Esophagus squamous epithelium (tissue), 4 donors: ENCODE measurements at regions not wholly inside any gene's neighbourhood (a gene's known extent, or its start where the extent isn't known, plus 50 kb on each side); places are given as distances from the start of the nearest gene placed in this dataset.

ENCODE experiments used
- POLR2A ChIP-seq, 4 donors: fragments of 450-650 bp; IDR thresholded peaks; one replicate each; pipeline ENCODE4 v1.6.1; 2017; ENCODE audit warnings: antibody characterized with exemption in 4 of 4, mild to moderate bottlenecking in 4 of 4, moderate library complexity in 3 of 4
- TF ChIP-seq, protein P1 (sequence below), 6 experiments: fragments of 450-650 bp in 4 of 6; fragments of 200-600 bp in 2 of 6; sonication (generic) in 2 of 6; IDR thresholded peaks; one replicate each; pipeline ENCODE4 v1.5.1; 2016 to 2019; ENCODE audit warnings: antibody characterized with exemption in 6 of 6, mild to moderate bottlenecking in 4 of 6, moderate library complexity in 4 of 6

GRCh38 chr2:10508038-10508437, 59.9 kb upstream of the ODC1 start:
- TF ChIP-seq, protein P1, sequence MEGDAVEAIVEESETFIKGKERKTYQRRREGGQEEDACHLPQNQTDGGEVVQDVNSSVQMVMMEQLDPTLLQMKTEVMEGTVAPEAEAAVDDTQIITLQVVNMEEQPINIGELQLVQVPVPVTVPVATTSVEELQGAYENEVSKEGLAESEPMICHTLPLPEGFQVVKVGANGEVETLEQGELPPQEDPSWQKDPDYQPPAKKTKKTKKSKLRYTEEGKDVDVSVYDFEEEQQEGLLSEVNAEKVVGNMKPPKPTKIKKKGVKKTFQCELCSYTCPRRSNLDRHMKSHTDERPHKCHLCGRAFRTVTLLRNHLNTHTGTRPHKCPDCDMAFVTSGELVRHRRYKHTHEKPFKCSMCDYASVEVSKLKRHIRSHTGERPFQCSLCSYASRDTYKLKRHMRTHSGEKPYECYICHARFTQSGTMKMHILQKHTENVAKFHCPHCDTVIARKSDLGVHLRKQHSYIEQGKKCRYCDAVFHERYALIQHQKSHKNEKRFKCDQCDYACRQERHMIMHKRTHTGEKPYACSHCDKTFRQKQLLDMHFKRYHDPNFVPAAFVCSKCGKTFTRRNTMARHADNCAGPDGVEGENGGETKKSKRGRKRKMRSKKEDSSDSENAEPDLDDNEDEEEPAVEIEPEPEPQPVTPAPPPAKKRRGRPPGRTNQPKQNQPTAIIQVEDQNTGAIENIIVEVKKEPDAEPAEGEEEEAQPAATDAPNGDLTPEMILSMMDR (IDR thresholded peaks at IDR 0.05), result no peak
- TF ChIP-seq POLR2A (IDR thresholded peaks at IDR 0.05), result no peak
